CD14-positive monocyte (primary cell): ENCODE measurements at regions not wholly inside any gene's neighbourhood (a gene's known extent, or its start where the extent isn't known, plus 50 kb on each side); places are given as distances from the start of the nearest gene placed in this dataset.

Experiments used
- DNase-seq, 3 donors: peaks; one replicate each; pipeline ENCODE4 v3.0.0-alpha.2; 2011 to 2022
- H2AFZ ChIP-seq: 2 replicates; pipeline ENCODE4 v1.6.0; 2012; ENCODE audit warnings: mild to moderate bottlenecking, low read depth, low read length, inconsistent platforms; ENCODE audit not compliant: insufficient read depth, poor library complexity, severe bottlenecking
- H3K27ac ChIP-seq, 2 donors: 1 replicate in 1 of 2; 2 replicates in 1 of 2; pipeline ENCODE4 v1.5.1; 2012 to 2013; ENCODE audit warnings: low read length in 2 of 2, control low read depth in 1 of 2, inconsistent platforms in 1 of 2, low read depth in 1 of 2, mild to moderate bottlenecking in 1 of 2
- H3K27me3 ChIP-seq, 2 donors: one replicate each; pipeline versions ENCODE4 v1.6.0 to v1.6.1; 2011 to 2013; ENCODE audit warnings: low read length in 2 of 2; ENCODE audit not compliant: control insufficient read depth in 2 of 2, insufficient read depth in 2 of 2
- H3K36me3 ChIP-seq, 2 donors: replicated peaks in 1 of 2; 1 replicate in 1 of 2; 2 replicates in 1 of 2; pipeline versions ENCODE4 v1.5.1 to v1.6.1; 2012 to 2013; ENCODE audit warnings: low read length in 2 of 2, control low read depth in 1 of 2, inconsistent platforms in 1 of 2, mild to moderate bottlenecking in 1 of 2; ENCODE audit not compliant: insufficient read depth in 2 of 2, control insufficient read depth in 1 of 2
- H3K4me1 ChIP-seq, 2 donors: 1 replicate in 1 of 2; 2 replicates in 1 of 2; pipeline versions ENCODE4 v1.5.1 to v1.6.1; 2012 to 2013; ENCODE audit warnings: low read length in 2 of 2, control low read depth in 1 of 2, inconsistent platforms in 1 of 2, mild to moderate bottlenecking in 1 of 2, moderate library complexity in 1 of 2; ENCODE audit not compliant: insufficient read depth in 2 of 2, control insufficient read depth in 1 of 2
- H3K4me2 ChIP-seq: replicated peaks from 2 replicates; pipeline ENCODE3; 2012; ENCODE audit warnings: low read length, moderate library complexity, mild to moderate bottlenecking; ENCODE audit not compliant: poor library complexity, severe bottlenecking; ENCODE audit errors: extremely low read depth
- H3K4me3 ChIP-seq, 3 experiments: fragments of 200-600 bp in 1 of 3; sonication (generic) in 1 of 3; replicated peaks in 1 of 3; 1 replicate in 2 of 3; 2 replicates in 1 of 3; pipeline ENCODE4 v1.5.1; 2011 to 2013; ENCODE audit warnings: low read length in 3 of 3, mild to moderate bottlenecking in 3 of 3, control low read depth in 2 of 3, low read depth in 2 of 3, inconsistent platforms in 1 of 3, moderate library complexity in 1 of 3
- H3K79me2 ChIP-seq: 2 replicates; pipeline ENCODE4 v1.6.0; 2012; ENCODE audit warnings: mild to moderate bottlenecking, control low read depth, inconsistent platforms, low read length, moderate library complexity; ENCODE audit not compliant: insufficient read depth
- H3K9ac ChIP-seq: 2 replicates; pipeline ENCODE4 v1.6.0; 2017; ENCODE audit warnings: low read length, mild to moderate bottlenecking; ENCODE audit not compliant: insufficient read depth, poor library complexity, severe bottlenecking
- H3K9me3 ChIP-seq, 2 donors: replicated peaks in 1 of 2; 1 replicate in 1 of 2; 2 replicates in 1 of 2; pipeline versions ENCODE4 v1.5.1 to v1.6.1; 2012 to 2013; ENCODE audit warnings: low read length in 2 of 2, control low read depth in 1 of 2; ENCODE audit not compliant: control insufficient read depth in 1 of 2, insufficient read depth in 1 of 2
- H4K20me1 ChIP-seq: 2 replicates; pipeline ENCODE4 v1.6.0; 2012; ENCODE audit warnings: mild to moderate bottlenecking, low read length, control low read depth, moderate library complexity; ENCODE audit not compliant: insufficient read depth
- H3K27ac Mint-ChIP-seq, 7 donors: one replicate each; pipeline ENCODE4 v1.8.0; 2020; ENCODE audit warnings: mild to moderate bottlenecking in 7 of 7, mixed read lengths in 7 of 7, moderate library complexity in 6 of 7, inconsistent platforms in 2 of 7
- H3K27me3 Mint-ChIP-seq, 3 donors: one replicate each; pipeline ENCODE4 v1.8.0; 2021 to 2022; ENCODE audit warnings: low read depth in 3 of 3, mild to moderate bottlenecking in 3 of 3, mixed read lengths in 3 of 3, moderate library complexity in 3 of 3, inconsistent platforms in 1 of 3
- H3K36me3 Mint-ChIP-seq, 2 donors: one replicate each; pipeline ENCODE4 v1.8.0; 2020; ENCODE audit warnings: mixed read lengths in 2 of 2, inconsistent platforms in 1 of 2, mild to moderate bottlenecking in 1 of 2
- H3K4me1 Mint-ChIP-seq: one replicate; pipeline ENCODE4 v1.8.0; 2020; ENCODE audit warnings: mild to moderate bottlenecking, mixed read lengths
- H3K4me3 Mint-ChIP-seq, 2 donors: one replicate each; pipeline ENCODE4 v1.8.0; 2020; ENCODE audit warnings: mild to moderate bottlenecking in 2 of 2, mixed read lengths in 2 of 2, moderate library complexity in 1 of 2
- H3K9me3 Mint-ChIP-seq, 7 donors: one replicate each; pipeline ENCODE4 v1.8.0; 2020 to 2022; ENCODE audit warnings: mixed read lengths in 7 of 7, mild to moderate bottlenecking in 6 of 7, moderate library complexity in 6 of 7, inconsistent platforms in 2 of 7
- CTCF ChIP-seq: fragments of 200-600 bp; IDR thresholded peaks from one replicate; pipeline ENCODE4 v1.8.0; 2022; ENCODE audit warnings: antibody characterized with exemption, mild to moderate bottlenecking
- WGBS: methylation state at CpG from one replicate; pipeline ENCODE4 v1.1.5; 2013; ENCODE audit warnings: missing lambda C conversion rate; ENCODE audit not compliant: insufficient coverage; 5-methylcytosine and 5-hydroxymethylcytosine counted together
- intact Hi-C, 2 donors: fragments of 100-400 bp; cut with micrococcal nuclease; formaldehyde crosslinking; loops; one replicate each; pipeline versions ENCODE4 v1.15.0 to v1.15.1; 2023

- Histone ChIP-seq H3K4me2 (no peak overlapping the region), H4K20me1 (no peaks in the 10 kb centered on the region), H3K9me3 (no peaks in the 10 kb centered on the region), H3K27me3 (no peaks in the 10 kb centered on the region), H3K79me2 (no peaks in the 10 kb centered on the region), H3K4me3 (no peak overlapping the region), H3K27ac (no peak overlapping the region), H3K9ac (no peak overlapping the region), H3K36me3 (no peaks in the 10 kb centered on the region), H2AFZ (no peak overlapping the region), H3K4me1 (no peaks in the 10 kb centered on the region)
- peaks cover 0 to 4% (median 2%) of the 10 kb centered on the region in 3 donors for H3K27me3 Mint-ChIP-seq
- peaks cover 0 to 3% (median 0%) of the 10 kb centered on the region in 7 donors for H3K9me3 Mint-ChIP-seq
- H3K27ac Mint-ChIP-seq: no peak overlapping the region
- 80% methylated on average over 2 of the region's 5 CpGs for WGBS
- intact Hi-C loops: no loop called here
- no peak overlapping the region for H3K4me3 Mint-ChIP-seq
- no peak for TF ChIP-seq CTCF
- peaks cover 12% of the 10 kb centered on the region for H3K4me1 Mint-ChIP-seq
- H3K36me3 Mint-ChIP-seq: peaks cover 0 to 2% of the 10 kb centered on the region in 2 donors
- DNase-seq: no peak
These were observed 251.8 kb downstream of the KCNRG start for GRCh38 chr13:50267066-50267465.

DNA sequence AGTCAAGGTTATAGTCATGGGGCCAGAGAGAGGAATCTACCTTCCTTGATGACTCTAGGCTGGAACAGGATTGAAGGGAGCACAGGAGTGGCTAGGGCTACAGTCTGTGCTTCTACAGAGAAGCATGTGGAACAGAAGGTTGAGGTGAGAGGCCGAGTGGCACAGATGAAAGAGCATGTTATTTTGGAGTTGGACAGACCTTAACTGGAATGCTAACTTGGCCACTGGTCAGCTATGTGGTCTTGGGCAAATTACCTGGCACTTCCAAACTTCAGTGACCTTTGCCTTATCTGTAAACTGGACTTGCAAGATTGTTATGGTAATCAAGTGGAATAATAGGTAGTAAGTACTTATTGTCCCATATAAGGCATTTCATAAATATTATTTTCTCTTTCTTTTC lies 252.7 kb downstream of the KCNRG start:
- no peaks in the 10 kb centered on the region for H3K36me3 ChIP-seq
- H3K27me3 Mint-ChIP-seq: peaks cover 1 to 2% (median 2%) of the 10 kb centered on the region in 3 donors

More for the DNA sequence above, 252.7 kb downstream of the KCNRG start:
- no peaks in the 10 kb centered on the region for H3K27me3 ChIP-seq
- H2AFZ ChIP-seq: no peak overlapping the region
- no peak for DNase-seq
- H3K27ac Mint-ChIP-seq: no peak overlapping the region
- no peak overlapping the region for H3K9ac ChIP-seq
- intact Hi-C loops: no loop called here
- no peaks in the 10 kb centered on the region for H3K9me3 ChIP-seq
- peaks cover 12% of the 10 kb centered on the region for H3K4me1 Mint-ChIP-seq
- no peak overlapping the region for H3K27ac ChIP-seq
- peaks cover 0 to 2% (median 0%) of the 10 kb centered on the region in 7 donors for H3K9me3 Mint-ChIP-seq
- H3K4me1 ChIP-seq: no peaks in the 10 kb centered on the region
- no peaks in the 10 kb centered on the region for H4K20me1 ChIP-seq
- H3K4me3 Mint-ChIP-seq: no peak overlapping the region
- WGBS: 100% methylated on average over 1 of the region's 1 CpG
- no peak overlapping the region for H3K4me2 ChIP-seq
- H3K79me2 ChIP-seq: no peaks in the 10 kb centered on the region
- peaks cover 0 to 2% of the 10 kb centered on the region in 2 donors for H3K36me3 Mint-ChIP-seq
- no peak for TF ChIP-seq CTCF
- H3K4me3 ChIP-seq: no peak overlapping the region
